Naive thymus-derived CD8-positive, alpha-beta T cell (primary cell): ENCODE measurements at regions not wholly inside any gene's neighbourhood (a gene's known extent, or its start where the extent isn't known, plus 50 kb on each side); places are given as distances from the start of the nearest gene placed in this dataset.

ENCODE experiments used
- ATAC-seq, 2 donors: fragments of 150-1000 bp; cut with Tn5 transposase in 1 of 2; sonication (Bioruptor Pico), chemical (Tn5 transposase) in 1 of 2; 1 replicate in 1 of 2; 2 replicates in 1 of 2; pipeline ENCODE4 v1.10.0; 2021; ENCODE audit warnings: mild to moderate bottlenecking in 2 of 2, moderate library complexity in 2 of 2
- POLR2A ChIA-PET: fragments of 350-600 bp; sonication (Branson Sonifier 250); formaldehyde crosslinking; loops from one replicate; lab custom pipeline; 2021; ENCODE audit warnings: antibody characterized with exemption; lab: Charles Lee
- DNase-seq, 10 donors: peaks; one replicate each; pipeline versions ENCODE4 v3.0.0 to v3.0.0-alpha.2; 2020 to 2022
- H3K27ac Mint-ChIP-seq, 10 donors: one replicate each; pipeline ENCODE4 v1.8.0; 2020 to 2022; ENCODE audit warnings: mild to moderate bottlenecking in 10 of 10, mixed read lengths in 10 of 10, moderate library complexity in 4 of 10, inconsistent platforms in 1 of 10
- H3K27me3 Mint-ChIP-seq, 5 donors: one replicate each; pipeline ENCODE4 v1.8.0; 2021 to 2022; ENCODE audit warnings: mixed read lengths in 5 of 5
- H3K36me3 Mint-ChIP-seq, 3 donors: one replicate each; pipeline ENCODE4 v1.8.0; 2020 to 2022; ENCODE audit warnings: mixed read lengths in 3 of 3, mild to moderate bottlenecking in 2 of 3, inconsistent platforms in 1 of 3
- H3K4me1 Mint-ChIP-seq, 4 donors: one replicate each; pipeline ENCODE4 v1.8.0; 2021 to 2022; ENCODE audit warnings: mixed read lengths in 4 of 4
- H3K4me3 Mint-ChIP-seq, 10 donors: one replicate each; pipeline ENCODE4 v1.8.0; 2020 to 2022; ENCODE audit warnings: mild to moderate bottlenecking in 10 of 10, mixed read lengths in 10 of 10, moderate library complexity in 6 of 10, inconsistent platforms in 1 of 10
- H3K9me3 Mint-ChIP-seq, 9 donors: one replicate each; pipeline ENCODE4 v1.8.0; 2020 to 2022; ENCODE audit warnings: mixed read lengths in 9 of 9, mild to moderate bottlenecking in 3 of 9, inconsistent platforms in 1 of 9, moderate library complexity in 1 of 9

- H3K27me3 Mint-ChIP-seq = peaks cover 4 to 13% (median 7%) of the 10 kb centered on the region in 5 donors
- H3K27ac Mint-ChIP-seq = no peak overlapping the region
Measured at GRCh38 chr6:145116591-145117178, 618.6 kb downstream of the EPM2A start.

GRCh38 chr6:145118224-145118623 lies 617.1 kb downstream of the EPM2A start:
- Mint-ChIP-seq H3K27me3 (peaks cover 0 to 4% (median 0%) of the 10 kb centered on the region in 5 donors), H3K4me3 (no peak overlapping the region), H3K36me3 (peaks cover 0 to 2% (median 0%) of the 10 kb centered on the region in 3 donors), H3K27ac (no peak overlapping the region), H3K9me3 (peaks cover 0 to 2% (median 0%) of the 10 kb centered on the region in 9 donors), H3K4me1 (no peaks in the 10 kb centered on the region)
- ATAC-seq (no peak), DNase-seq (no peak)
- POLR2A ChIA-PET = no interaction called here

More at GRCh38 chr6:145116591-145117178, 618.6 kb downstream of the EPM2A start:
- no peaks in the 10 kb centered on the region for H3K4me1 Mint-ChIP-seq
- no peaks in the 10 kb centered on the region for H3K36me3 Mint-ChIP-seq
- H3K9me3 Mint-ChIP-seq = no peaks in the 10 kb centered on the region
- no peak for ATAC-seq
- no peak for DNase-seq
- H3K4me3 Mint-ChIP-seq = no peak overlapping the region
- POLR2A ChIA-PET = no interaction called here

- DNase-seq (no peak), ATAC-seq (no peak)
- H3K4me3 Mint-ChIP-seq = no peak overlapping the region
- peaks cover 0 to 8% (median 4%) of the 10 kb centered on the region in 5 donors for H3K27me3 Mint-ChIP-seq
- POLR2A ChIA-PET = no interaction called here
- H3K9me3 Mint-ChIP-seq = peaks cover 0 to 7% (median 0%) of the 10 kb centered on the region in 9 donors
- no peak overlapping the region for H3K27ac Mint-ChIP-seq
- H3K4me1 Mint-ChIP-seq = no peaks in the 10 kb centered on the region
- peaks cover 0 to 7% (median 2%) of the 10 kb centered on the region in 3 donors for H3K36me3 Mint-ChIP-seq
Measured at GRCh38 chr6:145119081-145119480, 616.2 kb downstream of the EPM2A start.

- H3K4me1 Mint-ChIP-seq = no peaks in the 10 kb centered on the region
- no peak overlapping the region for H3K27ac Mint-ChIP-seq
- peaks cover 0 to 19% (median 9%) of the 10 kb centered on the region in 5 donors for H3K27me3 Mint-ChIP-seq
- no peak overlapping the region for H3K4me3 Mint-ChIP-seq
- POLR2A ChIA-PET = no interaction called here
- ATAC-seq (no peak), DNase-seq (no peak)
- H3K36me3 Mint-ChIP-seq = peaks cover 0 to 2% (median 0%) of the 10 kb centered on the region in 3 donors
- peaks cover 0 to 3% (median 0%) of the 10 kb centered on the region in 9 donors for H3K9me3 Mint-ChIP-seq
Measured at GRCh38 chr6:145132709-145133108, 602.6 kb downstream of the EPM2A start.

- H3K27ac Mint-ChIP-seq = peak overlapping the region in 1 of 10 donors; percentile 53
- no peaks in the 10 kb centered on the region for H3K4me1 Mint-ChIP-seq
- ATAC-seq (no peak), DNase-seq (no peak)
- H3K27me3 Mint-ChIP-seq = peaks cover 4 to 26% (median 10%) of the 10 kb centered on the region in 5 donors
- peaks cover 0 to 3% (median 0%) of the 10 kb centered on the region in 9 donors for H3K9me3 Mint-ChIP-seq
- POLR2A ChIA-PET = no interaction called here
- no peak overlapping the region for H3K4me3 Mint-ChIP-seq
- H3K36me3 Mint-ChIP-seq = no peaks in the 10 kb centered on the region
Measured at GRCh38 chr6:145135702-145136101, 599.6 kb downstream of the EPM2A start.

- Mint-ChIP-seq H3K27me3 (peaks cover 4 to 26% (median 10%) of the 10 kb centered on the region in 5 donors), H3K36me3 (no peaks in the 10 kb centered on the region), H3K4me1 (no peaks in the 10 kb centered on the region), H3K4me3 (no peak overlapping the region), H3K9me3 (peaks cover 0 to 3% (median 0%) of the 10 kb centered on the region in 9 donors), H3K27ac (no peak overlapping the region)
- DNase-seq = no peak
- ATAC-seq = no peak
- POLR2A ChIA-PET = no interaction called here
Measured at GRCh38 chr6:145137425-145137824, 597.9 kb downstream of the EPM2A start.

GRCh38 chr6:145138469-145139139 lies 596.7 kb downstream of the EPM2A start:
- H3K4me1 Mint-ChIP-seq = no peaks in the 10 kb centered on the region
- ATAC-seq (no peak), DNase-seq (no peak)
- no peak overlapping the region for H3K27ac Mint-ChIP-seq
- H3K9me3 Mint-ChIP-seq = no peaks in the 10 kb centered on the region
- peaks cover 4 to 26% (median 10%) of the 10 kb centered on the region in 5 donors for H3K27me3 Mint-ChIP-seq
- no peak overlapping the region for H3K4me3 Mint-ChIP-seq
- H3K36me3 Mint-ChIP-seq = no peaks in the 10 kb centered on the region
- POLR2A ChIA-PET = no interaction called here

GRCh38 chr6:145139140-145139850 lies 596.0 kb downstream of the EPM2A start:
- no peak for DNase-seq
- no peak for ATAC-seq
- Mint-ChIP-seq H3K27ac (no peak overlapping the region), H3K4me1 (no peaks in the 10 kb centered on the region), H3K36me3 (no peaks in the 10 kb centered on the region), H3K4me3 (no peak overlapping the region), H3K9me3 (no peaks in the 10 kb centered on the region), H3K27me3 (peaks cover 4 to 26% (median 10%) of the 10 kb centered on the region in 5 donors)
- POLR2A ChIA-PET = no interaction called here

GRCh38 chr6:145139895-145140294 lies 595.4 kb downstream of the EPM2A start:
- H3K4me3 Mint-ChIP-seq = no peak overlapping the region
- no peak overlapping the region for H3K27ac Mint-ChIP-seq
- no peaks in the 10 kb centered on the region for H3K4me1 Mint-ChIP-seq
- ATAC-seq = no peak
- H3K9me3 Mint-ChIP-seq = no peaks in the 10 kb centered on the region
- H3K27me3 Mint-ChIP-seq = peaks cover 4 to 26% (median 10%) of the 10 kb centered on the region in 5 donors
- no peak for DNase-seq
- POLR2A ChIA-PET = no interaction called here
- H3K36me3 Mint-ChIP-seq = no peaks in the 10 kb centered on the region

- Mint-ChIP-seq H3K27ac (no peak overlapping the region), H3K36me3 (no peaks in the 10 kb centered on the region), H3K4me3 (no peak overlapping the region), H3K4me1 (no peaks in the 10 kb centered on the region), H3K9me3 (no peaks in the 10 kb centered on the region), H3K27me3 (peaks cover 0 to 25% (median 4%) of the 10 kb centered on the region in 5 donors)
- DNase-seq (no peak), ATAC-seq (no peak)
- POLR2A ChIA-PET = no interaction called here
Measured at GRCh38 chr6:145141572-145141971, 593.7 kb downstream of the EPM2A start.

- Mint-ChIP-seq H3K4me3 (no peak overlapping the region), H3K4me1 (no peaks in the 10 kb centered on the region), H3K27me3 (peaks cover 1 to 17% (median 4%) of the 10 kb centered on the region in 5 donors), H3K36me3 (no peaks in the 10 kb centered on the region), H3K9me3 (no peaks in the 10 kb centered on the region), H3K27ac (no peak overlapping the region)
- DNase-seq = no peak
- POLR2A ChIA-PET = no interaction called here
- no peak for ATAC-seq
Measured at GRCh38 chr6:145142958-145143357, 592.4 kb downstream of the EPM2A start.

- DNase-seq (no peak), ATAC-seq (no peak)
- no peaks in the 10 kb centered on the region for H3K4me1 Mint-ChIP-seq
- H3K36me3 Mint-ChIP-seq = no peaks in the 10 kb centered on the region
- H3K27ac Mint-ChIP-seq = no peak overlapping the region
- no peak overlapping the region for H3K4me3 Mint-ChIP-seq
- peaks cover 1 to 13% (median 4%) of the 10 kb centered on the region in 5 donors for H3K27me3 Mint-ChIP-seq
- POLR2A ChIA-PET = no interaction called here
- no peaks in the 10 kb centered on the region for H3K9me3 Mint-ChIP-seq
Measured at GRCh38 chr6:145143379-145143778, 591.9 kb downstream of the EPM2A start.

GRCh38 chr6:145147559-145147958 lies 587.8 kb downstream of the EPM2A start:
- ATAC-seq (no peak), DNase-seq (no peak)
- Mint-ChIP-seq H3K9me3 (no peaks in the 10 kb centered on the region), H3K4me1 (no peaks in the 10 kb centered on the region), H3K36me3 (no peaks in the 10 kb centered on the region), H3K4me3 (no peak overlapping the region), H3K27me3 (peaks cover 5 to 31% (median 9%) of the 10 kb centered on the region in 5 donors), H3K27ac (no peak overlapping the region)
- POLR2A ChIA-PET = no interaction called here
